HCT116 (cell line): ENCODE measurements at regions not wholly inside any gene's neighbourhood (a gene's known extent, or its start where the extent isn't known, plus 50 kb on each side); places are given as distances from the start of the nearest gene placed in this dataset.

Experiments
- ATAC-seq: fragments of 200-7000 bp; cut with Tn5 transposase; 2 replicates; pipeline ENCODE4 v1.9.1; 2020; ENCODE audit warnings: mild to moderate bottlenecking, moderate library complexity
- BruUV-seq: library from RNA; stranded (reverse); fragments of 400-500 nt; replicated peaks from 2 replicates; lab custom pipeline; 2021; lab: Mats Ljungman, UMichigan
- CTCF ChIA-PET: fragments of 300-600 bp; sonication (Branson Sonifier 250); formaldehyde crosslinking; loops from one replicate; lab custom pipeline; 2021; ENCODE audit warnings: antibody characterized with exemption; lab: Charles Lee
- POLR2A ChIA-PET: fragments of 300-600, 350-600 bp; sonication (Branson Sonifier 250); formaldehyde crosslinking; loops from one replicate; lab custom pipeline; 2021; ENCODE audit warnings: antibody characterized with exemption; lab: Charles Lee
- RAD21 ChIA-PET, 2 experiments: fragments of 300-600 bp; sonication (Branson Sonifier 250); formaldehyde crosslinking; loops; one replicate each; lab custom pipeline; 2023; ENCODE audit warnings: low total read pairs in 2 of 2; ENCODE audit not compliant: uncharacterized antibody in 2 of 2, unreplicated experiment in 2 of 2, low non-redundant PET in 1 of 2; lab: Charles Lee
- DNase-seq: peaks from one replicate; pipeline ENCODE4 v3.0.0-alpha.2; 2010; ENCODE audit warnings: low read depth, low spot score
- H2AFZ ChIP-seq: fragments of 200-600 bp; shearing (Covaris generic), sonication (generic); 2 replicates; pipeline ENCODE4 v1.6.1; 2017; ENCODE audit warnings: low read depth, mixed run types, mixed read lengths, antibody characterized with exemption, low read length; ENCODE audit not compliant: poor library complexity, severe bottlenecking
- H3K27ac ChIP-seq: 2 replicates; pipeline ENCODE4 v1.5.1; 2012; ENCODE audit warnings: low read depth, low read length
- H3K27me3 ChIP-seq: fragments of 200-600 bp; sonication (generic); 2 replicates; pipeline ENCODE4 v1.6.1; 2016; ENCODE audit warnings: mixed run types, low read length, mixed read lengths; ENCODE audit not compliant: insufficient read depth
- H3K36me3 ChIP-seq, 2 experiments: fragments of 200-500 bp in 1 of 2; fragments of 200-600 bp in 1 of 2; sonication (Bioruptor generic) in 1 of 2; sonication (generic) in 1 of 2; 2 replicates each; pipeline versions ENCODE4 v1.5.1 to v1.6.1; 2014 to 2016; ENCODE audit warnings: low read length in 2 of 2, inconsistent platforms in 1 of 2, mixed read lengths in 1 of 2, mixed run types in 1 of 2; ENCODE audit not compliant: insufficient read depth in 2 of 2, control insufficient read depth in 1 of 2
- H3K4me1 ChIP-seq, 2 experiments: fragments of 200-600 bp in 1 of 2; sonication (generic) in 1 of 2; 2 replicates each; pipeline versions ENCODE4 v1.5.1 to v1.6.1; 2012 to 2017; ENCODE audit warnings: low read length in 2 of 2, inconsistent platforms in 1 of 2, mild to moderate bottlenecking in 1 of 2, mixed read lengths in 1 of 2, mixed run types in 1 of 2, moderate library complexity in 1 of 2; ENCODE audit not compliant: insufficient read depth in 2 of 2, control insufficient read depth in 1 of 2
- H3K4me2 ChIP-seq: fragments of 200-600 bp; sonication (generic); 2 replicates; pipeline ENCODE4 v1.6.1; 2017; ENCODE audit warnings: mixed run types, low read length, mixed read lengths
- H3K4me3 ChIP-seq, 2 experiments: fragments of 200-600 bp in 1 of 2; sonication (generic) in 1 of 2; replicated peaks in 1 of 2; 2 replicates each; pipeline ENCODE4 v1.5.1; 2011 to 2016; ENCODE audit warnings: low read length in 2 of 2, control low read depth in 1 of 2, low read depth in 1 of 2, mild to moderate bottlenecking in 1 of 2, mixed read lengths in 1 of 2, mixed run types in 1 of 2
- H3K79me2 ChIP-seq: fragments of 200-600 bp; sonication (generic); 2 replicates; pipeline ENCODE4 v1.6.1; 2017; ENCODE audit warnings: mild to moderate bottlenecking, mixed run types, low read length, moderate library complexity, mixed read lengths; ENCODE audit not compliant: insufficient read depth
- H3K9ac ChIP-seq: fragments of 200-600 bp; sonication (generic); 2 replicates; pipeline ENCODE4 v1.6.1; 2016; ENCODE audit warnings: low read length, mixed read lengths
- H3K9me2 ChIP-seq: fragments of 200-600 bp; sonication (generic), shearing (Covaris generic); 2 replicates; pipeline ENCODE4 v1.6.1; 2017; ENCODE audit warnings: mixed run types, mild to moderate bottlenecking, moderate library complexity; ENCODE audit not compliant: insufficient read depth
- H3K9me3 ChIP-seq, 2 experiments: fragments of 200-500 bp in 1 of 2; fragments of 200-600 bp in 1 of 2; sonication (Bioruptor generic) in 1 of 2; sonication (generic) in 1 of 2; 2 replicates each; pipeline ENCODE4 v1.6.1; 2014 to 2017; ENCODE audit warnings: low read length in 2 of 2, mixed read lengths in 2 of 2, inconsistent platforms in 1 of 2, low read depth in 1 of 2, mild to moderate bottlenecking in 1 of 2, mixed run types in 1 of 2, moderate library complexity in 1 of 2; ENCODE audit not compliant: control insufficient read depth in 1 of 2, insufficient read depth in 1 of 2
- H4K20me1 ChIP-seq: fragments of 200-600 bp; sonication (generic), shearing (Covaris generic); 2 replicates; pipeline ENCODE4 v1.6.1; 2017; ENCODE audit warnings: mixed run types, mild to moderate bottlenecking, moderate library complexity; ENCODE audit not compliant: insufficient read depth
- ATF3 ChIP-seq: IDR thresholded peaks from 2 replicates; pipeline ENCODE4 v1.6.1; 2012
- CBX3 ChIP-seq: IDR thresholded peaks from 2 replicates; pipeline ENCODE4 v1.6.1; 2012; ENCODE audit warnings: low read depth
- CEBPB ChIP-seq: IDR thresholded peaks from 2 replicates; pipeline ENCODE4 v1.6.1; 2012; ENCODE audit warnings: low read depth
- ELF1 ChIP-seq: IDR thresholded peaks from 2 replicates; pipeline ENCODE4 v1.6.1; 2012; ENCODE audit warnings: low read depth, borderline replicate concordance
- EZH2 ChIP-seq: fragments of 200-600 bp; sonication (generic); IDR thresholded peaks from 2 replicates; pipeline ENCODE4 v1.6.1; 2017; ENCODE audit warnings: antibody characterized with exemption, mixed run types
- FOSL1 ChIP-seq: IDR thresholded peaks from 2 replicates; pipeline ENCODE4 v1.6.1; 2012; ENCODE audit warnings: low read depth
- JUND ChIP-seq: IDR thresholded peaks from 2 replicates; pipeline ENCODE4 v1.6.1; 2012
- MAX ChIP-seq: IDR thresholded peaks from 2 replicates; pipeline ENCODE4 v1.6.1; 2012
- POLR2A ChIP-seq: IDR thresholded peaks from 2 replicates; pipeline ENCODE4 v1.7.0; 2011; ENCODE audit warnings: borderline replicate concordance; ENCODE audit not compliant: insufficient read depth, insufficient read length; ENCODE audit errors: extremely low read depth
- POLR2AphosphoS5 ChIP-seq: IDR thresholded peaks from 2 replicates; pipeline ENCODE4 v1.6.1; 2011; ENCODE audit warnings: mild to moderate bottlenecking, low read depth, low read length, moderate library complexity
- RAD21 ChIP-seq: IDR thresholded peaks from 2 replicates; pipeline ENCODE4 v1.6.1; 2012; ENCODE audit warnings: low read depth, mild to moderate bottlenecking
- SIN3A ChIP-seq: IDR thresholded peaks from 2 replicates; pipeline ENCODE4 v1.6.1; 2012; ENCODE audit warnings: low read depth
- SP1 ChIP-seq: IDR thresholded peaks from 2 replicates; pipeline ENCODE4 v1.6.1; 2012; ENCODE audit warnings: low read depth
- YY1 ChIP-seq: IDR thresholded peaks from 2 replicates; pipeline ENCODE4 v1.6.1; 2011; ENCODE audit warnings: low read length, low read depth, moderate library complexity, mild to moderate bottlenecking; ENCODE audit not compliant: insufficient replicate concordance; ENCODE audit errors: extremely low read depth
- ZBTB33 ChIP-seq: IDR thresholded peaks from 2 replicates; pipeline ENCODE4 v1.6.1; 2011; ENCODE audit warnings: mild to moderate bottlenecking, low read length, moderate library complexity; ENCODE audit not compliant: insufficient replicate concordance; ENCODE audit errors: extremely low read depth
- ZFX ChIP-seq: fragments of 450-650 bp; IDR thresholded peaks from 2 replicates; pipeline ENCODE4 v1.6.1; 2017
- ZNF274 ChIP-seq: fragments of 200-500 bp; sonication (Bioruptor generic); IDR thresholded peaks from 2 replicates; pipeline ENCODE4 v1.6.1; 2014; ENCODE audit warnings: mild to moderate bottlenecking, low read depth, low read length, inconsistent platforms
- intact Hi-C: fragments of 100-400 bp; cut with micrococcal nuclease; formaldehyde crosslinking; loops from 2 replicates; pipeline ENCODE4 v1.10.0; 2022
- TF ChIP-seq, protein P1 (sequence below), 3 experiments: fragments of 200-600 bp in 1 of 3; sonication (generic) in 1 of 3; IDR thresholded peaks in 2 of 3; conservative IDR thresholded peaks in 1 of 3; 2 replicates each; pipeline ENCODE4 v1.5.1; 2012 to 2017; ENCODE audit warnings: low read depth in 2 of 3, low read length in 2 of 3, antibody characterized with exemption in 1 of 3, borderline replicate concordance in 1 of 3, control low read depth in 1 of 3, mild to moderate bottlenecking in 1 of 3, mixed read lengths in 1 of 3, mixed run types in 1 of 3, moderate library complexity in 1 of 3; ENCODE audit not compliant: insufficient read depth in 1 of 3
- TF ChIP-seq, protein P2 (sequence below): IDR thresholded peaks from 2 replicates; pipeline ENCODE4 v1.6.1; 2012; ENCODE audit warnings: low read depth

DNA sequence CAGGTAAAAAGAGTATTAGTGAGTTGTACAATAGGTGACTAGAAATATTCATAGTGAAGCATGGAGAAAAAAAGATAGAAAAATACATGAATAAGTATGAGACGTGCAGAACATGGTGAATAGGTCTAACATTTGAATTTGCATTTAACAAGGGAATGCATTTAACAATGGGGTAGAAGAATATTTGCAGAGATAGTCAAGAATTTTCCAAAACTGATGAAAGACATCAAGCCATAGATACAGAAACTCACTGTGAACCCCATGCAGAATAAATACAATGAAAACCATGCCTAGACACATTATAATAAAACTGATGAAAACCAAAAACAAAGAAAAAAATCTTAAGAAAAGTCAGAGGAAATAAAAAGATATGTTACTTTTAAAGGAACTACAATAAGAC, 184.8 kb downstream of the KTN1 start:
- CTCF ChIA-PET = no interaction called here
- H3K4me3 ChIP-seq = no peak overlapping the region
- POLR2A ChIA-PET = no interaction called here
- no peaks in the 10 kb centered on the region for H4K20me1 ChIP-seq
- RAD21 ChIA-PET = no interaction called here
- no peak overlapping the region for H3K9ac ChIP-seq
- H3K36me3 ChIP-seq = no peaks in the 10 kb centered on the region
- no peaks in the 10 kb centered on the region for H3K9me3 ChIP-seq
- H2AFZ ChIP-seq = no peak overlapping the region
- H3K9me2 ChIP-seq = no peaks in the 10 kb centered on the region
- no peak for TF ChIP-seq YY1
- TF ChIP-seq ATF3 = no peak
- TF ChIP-seq SP1 = no peak
- no peak for TF ChIP-seq EZH2
- no peak for TF ChIP-seq ZBTB33
- no peak for TF ChIP-seq MAX
- no peak for TF ChIP-seq POLR2AphosphoS5
- no peak for TF ChIP-seq POLR2A
- TF ChIP-seq, protein P1, sequence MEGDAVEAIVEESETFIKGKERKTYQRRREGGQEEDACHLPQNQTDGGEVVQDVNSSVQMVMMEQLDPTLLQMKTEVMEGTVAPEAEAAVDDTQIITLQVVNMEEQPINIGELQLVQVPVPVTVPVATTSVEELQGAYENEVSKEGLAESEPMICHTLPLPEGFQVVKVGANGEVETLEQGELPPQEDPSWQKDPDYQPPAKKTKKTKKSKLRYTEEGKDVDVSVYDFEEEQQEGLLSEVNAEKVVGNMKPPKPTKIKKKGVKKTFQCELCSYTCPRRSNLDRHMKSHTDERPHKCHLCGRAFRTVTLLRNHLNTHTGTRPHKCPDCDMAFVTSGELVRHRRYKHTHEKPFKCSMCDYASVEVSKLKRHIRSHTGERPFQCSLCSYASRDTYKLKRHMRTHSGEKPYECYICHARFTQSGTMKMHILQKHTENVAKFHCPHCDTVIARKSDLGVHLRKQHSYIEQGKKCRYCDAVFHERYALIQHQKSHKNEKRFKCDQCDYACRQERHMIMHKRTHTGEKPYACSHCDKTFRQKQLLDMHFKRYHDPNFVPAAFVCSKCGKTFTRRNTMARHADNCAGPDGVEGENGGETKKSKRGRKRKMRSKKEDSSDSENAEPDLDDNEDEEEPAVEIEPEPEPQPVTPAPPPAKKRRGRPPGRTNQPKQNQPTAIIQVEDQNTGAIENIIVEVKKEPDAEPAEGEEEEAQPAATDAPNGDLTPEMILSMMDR (IDR thresholded peaks at IDR 0.05 in 2 of 3, conservative IDR thresholded peaks at IDR 0.05 in 1 of 3; ENCODE audit: borderline replicate concordance in 1 of 3, insufficient read depth in 1 of 3, low read depth in 2 of 3, low read length in 2 of 3) = no peak
- TF ChIP-seq CBX3 = no peak
- no peak for TF ChIP-seq ZNF274
- TF ChIP-seq JUND = no peak
- TF ChIP-seq FOSL1 = no peak
- no peak for TF ChIP-seq ELF1
- TF ChIP-seq CEBPB = no peak
- TF ChIP-seq, protein P2, sequence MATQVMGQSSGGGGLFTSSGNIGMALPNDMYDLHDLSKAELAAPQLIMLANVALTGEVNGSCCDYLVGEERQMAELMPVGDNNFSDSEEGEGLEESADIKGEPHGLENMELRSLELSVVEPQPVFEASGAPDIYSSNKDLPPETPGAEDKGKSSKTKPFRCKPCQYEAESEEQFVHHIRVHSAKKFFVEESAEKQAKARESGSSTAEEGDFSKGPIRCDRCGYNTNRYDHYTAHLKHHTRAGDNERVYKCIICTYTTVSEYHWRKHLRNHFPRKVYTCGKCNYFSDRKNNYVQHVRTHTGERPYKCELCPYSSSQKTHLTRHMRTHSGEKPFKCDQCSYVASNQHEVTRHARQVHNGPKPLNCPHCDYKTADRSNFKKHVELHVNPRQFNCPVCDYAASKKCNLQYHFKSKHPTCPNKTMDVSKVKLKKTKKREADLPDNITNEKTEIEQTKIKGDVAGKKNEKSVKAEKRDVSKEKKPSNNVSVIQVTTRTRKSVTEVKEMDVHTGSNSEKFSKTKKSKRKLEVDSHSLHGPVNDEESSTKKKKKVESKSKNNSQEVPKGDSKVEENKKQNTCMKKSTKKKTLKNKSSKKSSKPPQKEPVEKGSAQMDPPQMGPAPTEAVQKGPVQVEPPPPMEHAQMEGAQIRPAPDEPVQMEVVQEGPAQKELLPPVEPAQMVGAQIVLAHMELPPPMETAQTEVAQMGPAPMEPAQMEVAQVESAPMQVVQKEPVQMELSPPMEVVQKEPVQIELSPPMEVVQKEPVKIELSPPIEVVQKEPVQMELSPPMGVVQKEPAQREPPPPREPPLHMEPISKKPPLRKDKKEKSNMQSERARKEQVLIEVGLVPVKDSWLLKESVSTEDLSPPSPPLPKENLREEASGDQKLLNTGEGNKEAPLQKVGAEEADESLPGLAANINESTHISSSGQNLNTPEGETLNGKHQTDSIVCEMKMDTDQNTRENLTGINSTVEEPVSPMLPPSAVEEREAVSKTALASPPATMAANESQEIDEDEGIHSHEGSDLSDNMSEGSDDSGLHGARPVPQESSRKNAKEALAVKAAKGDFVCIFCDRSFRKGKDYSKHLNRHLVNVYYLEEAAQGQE = no peak
- no peak for TF ChIP-seq SIN3A
- no peak for TF ChIP-seq RAD21
- no peak for TF ChIP-seq ZFX
- no peaks in the 10 kb centered on the region for H3K27me3 ChIP-seq
- no peak for DNase-seq
- no peak overlapping the region for H3K27ac ChIP-seq
- no TSS peak for BruUV-seq
- no peak overlapping the region for H3K4me2 ChIP-seq
- intact Hi-C loops = no loop called here
- no peaks in the 10 kb centered on the region for H3K4me1 ChIP-seq
- ATAC-seq = no peak
- H3K79me2 ChIP-seq = no peaks in the 10 kb centered on the region
